Naive thymus-derived CD8-positive, alpha-beta T cell (primary cell): ENCODE measurements at regions not wholly inside any gene's neighbourhood (a gene's known extent, or its start where the extent isn't known, plus 50 kb on each side); places are given as distances from the start of the nearest gene placed in this dataset.
A peak's percentile ranks its signal among the peaks of the same experiment; 100 is the strongest.

Experiments
- ATAC-seq, 2 donors: fragments of 150-1000 bp; cut with Tn5 transposase in 1 of 2; sonication (Bioruptor Pico), chemical (Tn5 transposase) in 1 of 2; 1 replicate in 1 of 2; 2 replicates in 1 of 2; pipeline ENCODE4 v1.10.0; 2021; ENCODE audit warnings: mild to moderate bottlenecking in 2 of 2, moderate library complexity in 2 of 2
- POLR2A ChIA-PET: fragments of 350-600 bp; sonication (Branson Sonifier 250); formaldehyde crosslinking; loops from one replicate; lab custom pipeline; 2021; ENCODE audit warnings: antibody characterized with exemption; lab: Charles Lee
- DNase-seq, 10 donors: peaks; one replicate each; pipeline versions ENCODE4 v3.0.0 to v3.0.0-alpha.2; 2020 to 2022
- H3K27ac Mint-ChIP-seq, 10 donors: one replicate each; pipeline ENCODE4 v1.8.0; 2020 to 2022; ENCODE audit warnings: mild to moderate bottlenecking in 10 of 10, mixed read lengths in 10 of 10, moderate library complexity in 4 of 10, inconsistent platforms in 1 of 10
- H3K27me3 Mint-ChIP-seq, 5 donors: one replicate each; pipeline ENCODE4 v1.8.0; 2021 to 2022; ENCODE audit warnings: mixed read lengths in 5 of 5
- H3K36me3 Mint-ChIP-seq, 3 donors: one replicate each; pipeline ENCODE4 v1.8.0; 2020 to 2022; ENCODE audit warnings: mixed read lengths in 3 of 3, mild to moderate bottlenecking in 2 of 3, inconsistent platforms in 1 of 3
- H3K4me1 Mint-ChIP-seq, 4 donors: one replicate each; pipeline ENCODE4 v1.8.0; 2021 to 2022; ENCODE audit warnings: mixed read lengths in 4 of 4
- H3K4me3 Mint-ChIP-seq, 10 donors: one replicate each; pipeline ENCODE4 v1.8.0; 2020 to 2022; ENCODE audit warnings: mild to moderate bottlenecking in 10 of 10, mixed read lengths in 10 of 10, moderate library complexity in 6 of 10, inconsistent platforms in 1 of 10
- H3K9me3 Mint-ChIP-seq, 9 donors: one replicate each; pipeline ENCODE4 v1.8.0; 2020 to 2022; ENCODE audit warnings: mixed read lengths in 9 of 9, mild to moderate bottlenecking in 3 of 9, inconsistent platforms in 1 of 9, moderate library complexity in 1 of 9

GRCh38 chr14:89614009-89614691, 197.1 kb upstream of the FOXN3 start:
- Mint-ChIP-seq H3K27me3 (no peaks in the 10 kb centered on the region), H3K4me1 (peaks cover 31 to 80% (median 78%) of the 10 kb centered on the region in 4 donors), H3K27ac (peak overlapping the region; percentile 80 to 99 (median 91)), H3K4me3 (peak overlapping the region; percentile 45 to 98 (median 86)), H3K36me3 (peaks cover 5 to 24% (median 11%) of the 10 kb centered on the region in 3 donors), H3K9me3 (no peaks in the 10 kb centered on the region)
- POLR2A ChIA-PET = interaction anchor here (0.8 to 1.9 kb wide), 4 partner anchors 10 to 149 kb away, joined by 3 to 5 read pairs (median 4); no protein-coding TSS in a partner anchor
- DNase-seq = no peak
- ATAC-seq = no peak

- peaks cover under 1 to 27% (median 16%) of the 10 kb centered on the region in 3 donors for H3K36me3 Mint-ChIP-seq
- DNase-seq (peak in 2 of 10 donors; percentile 23 to 32), ATAC-seq (peak; percentile 19 to 28)
Observed at GRCh38 chr14:89613260-89614008, 196.4 kb upstream of the FOXN3 start.

GRCh38 chr14:89609500-89610100, 192.6 kb upstream of the FOXN3 start:
- Mint-ChIP-seq H3K9me3 (peaks cover 0 to 7% (median 0%) of the 10 kb centered on the region in 9 donors), H3K27ac (peak overlapping the region in 7 of 10 donors; percentile 2 to 88 (median 78)), H3K36me3 (peaks cover 7 to 36% (median 31%) of the 10 kb centered on the region in 3 donors), H3K27me3 (no peaks in the 10 kb centered on the region), H3K4me1 (peaks cover 36 to 82% (median 70%) of the 10 kb centered on the region in 4 donors), H3K4me3 (peak overlapping the region in 7 of 10 donors; percentile 23 to 57 (median 43))
- DNase-seq (no peak), ATAC-seq (no peak)
- POLR2A ChIA-PET = no interaction called here

More at GRCh38 chr14:89613260-89614008, 196.4 kb upstream of the FOXN3 start:
- Mint-ChIP-seq H3K9me3 (peaks cover 0 to 3% (median 0%) of the 10 kb centered on the region in 9 donors), H3K27ac (peak overlapping the region; percentile 80 to 99 (median 91)), H3K4me1 (peaks cover 36 to 86% (median 84%) of the 10 kb centered on the region in 4 donors), H3K27me3 (no peaks in the 10 kb centered on the region), H3K4me3 (peak overlapping the region; percentile 20 to 98 (median 78))
- POLR2A ChIA-PET = interaction anchor here (0.6 to 1.9 kb wide), 5 partner anchors 10 to 432 kb away, joined by 3 to 6 read pairs (median 4); no protein-coding TSS in a partner anchor

GRCh38 chr14:89607453-89607852, 190.4 kb upstream of the FOXN3 start:
- H3K4me1 Mint-ChIP-seq = peaks cover 40 to 82% (median 72%) of the 10 kb centered on the region in 4 donors
- H3K27me3 Mint-ChIP-seq = no peaks in the 10 kb centered on the region
- H3K36me3 Mint-ChIP-seq = peaks cover 7 to 32% (median 31%) of the 10 kb centered on the region in 3 donors
- DNase-seq = no peak
- H3K27ac Mint-ChIP-seq = peak overlapping the region in 2 of 10 donors; percentile 15 to 73
- no peak for ATAC-seq
- POLR2A ChIA-PET = no interaction called here
- peaks cover 0 to 8% (median 0%) of the 10 kb centered on the region in 9 donors for H3K9me3 Mint-ChIP-seq
- no peak overlapping the region for H3K4me3 Mint-ChIP-seq

- peaks cover 39 to 78% (median 63%) of the 10 kb centered on the region in 4 donors for H3K4me1 Mint-ChIP-seq
- no peak for DNase-seq
- peaks cover 19 to 38% (median 23%) of the 10 kb centered on the region in 3 donors for H3K36me3 Mint-ChIP-seq
- H3K27ac Mint-ChIP-seq = peak overlapping the region; percentile 55 to 98 (median 84)
- H3K27me3 Mint-ChIP-seq = no peaks in the 10 kb centered on the region
- peaks cover 6 to 21% (median 14%) of the 10 kb centered on the region in 9 donors for H3K9me3 Mint-ChIP-seq
- peak in 1 of 2 donors; percentile 43 for ATAC-seq
- POLR2A ChIA-PET = interaction anchor here (1.1 to 1.8 kb wide), 3 partner anchors 9 to 15 kb away, joined by 3 to 6 read pairs (median 6); no protein-coding TSS in a partner anchor
- peak overlapping the region; percentile 16 to 83 (median 72) for H3K4me3 Mint-ChIP-seq
Observed at GRCh38 chr14:89603938-89604480, 187.0 kb upstream of the FOXN3 start.

- Mint-ChIP-seq H3K4me1 (peaks cover 30 to 57% (median 50%) of the 10 kb centered on the region in 4 donors), H3K27ac (peak overlapping the region in 6 of 10 donors; percentile 24 to 65 (median 46)), H3K9me3 (peaks cover 8 to 43% (median 25%) of the 10 kb centered on the region in 9 donors), H3K36me3 (peaks cover 29 to 48% (median 40%) of the 10 kb centered on the region in 3 donors), H3K4me3 (peak overlapping the region in 1 of 10 donors; percentile 37), H3K27me3 (no peaks in the 10 kb centered on the region)
- POLR2A ChIA-PET = interaction anchor here (0.5 to 0.6 kb wide), 2 partner anchors 12 to 102 kb away, joined by 5 to 6 read pairs; no protein-coding TSS in a partner anchor
- ATAC-seq (no peak), DNase-seq (no peak)
Observed at GRCh38 chr14:89600950-89601826, 184.2 kb upstream of the FOXN3 start.

- Mint-ChIP-seq H3K36me3 (peaks cover 26 to 45% (median 37%) of the 10 kb centered on the region in 3 donors), H3K27me3 (no peaks in the 10 kb centered on the region), H3K9me3 (peaks cover 8 to 41% (median 25%) of the 10 kb centered on the region in 9 donors), H3K4me3 (peak overlapping the region in 5 of 10 donors; percentile 10 to 59 (median 22)), H3K27ac (peak overlapping the region in 6 of 10 donors; percentile 9 to 72 (median 36)), H3K4me1 (peaks cover 28 to 51% (median 43%) of the 10 kb centered on the region in 4 donors)
- no peak for ATAC-seq
- no peak for DNase-seq
- POLR2A ChIA-PET = no interaction called here
Observed at GRCh38 chr14:89600029-89600428, 183.0 kb upstream of the FOXN3 start.

- H3K27ac Mint-ChIP-seq = peak overlapping the region in 2 of 10 donors; percentile 41 to 56
- peaks cover 17 to 47% (median 29%) of the 10 kb centered on the region in 4 donors for H3K4me1 Mint-ChIP-seq
- H3K4me3 Mint-ChIP-seq = no peak overlapping the region
- H3K36me3 Mint-ChIP-seq = peaks cover 33 to 55% (median 34%) of the 10 kb centered on the region in 3 donors
- ATAC-seq (no peak), DNase-seq (peak in 1 of 10 donors; percentile 20)
- POLR2A ChIA-PET = no interaction called here
- H3K9me3 Mint-ChIP-seq = peaks cover 10 to 40% (median 27%) of the 10 kb centered on the region in 9 donors
- H3K27me3 Mint-ChIP-seq = no peaks in the 10 kb centered on the region
Observed at GRCh38 chr14:89598548-89599186, 181.6 kb upstream of the FOXN3 start.

GRCh38 chr14:89592961-89593360, 175.9 kb upstream of the FOXN3 start:
- POLR2A ChIA-PET = no interaction called here
- no peak for DNase-seq
- ATAC-seq = no peak
- peak overlapping the region in 1 of 10 donors; percentile 24 for H3K4me3 Mint-ChIP-seq
- H3K4me1 Mint-ChIP-seq = peaks cover 25 to 58% (median 49%) of the 10 kb centered on the region in 4 donors
- peak overlapping the region in 7 of 10 donors; percentile 1 to 83 (median 31) for H3K27ac Mint-ChIP-seq
- peaks cover 32 to 59% (median 40%) of the 10 kb centered on the region in 3 donors for H3K36me3 Mint-ChIP-seq
- peaks cover 5 to 35% (median 19%) of the 10 kb centered on the region in 9 donors for H3K9me3 Mint-ChIP-seq
- H3K27me3 Mint-ChIP-seq = no peaks in the 10 kb centered on the region

GRCh38 chr14:89589400-89590118, 172.5 kb upstream of the FOXN3 start:
- peaks cover 5 to 23% (median 10%) of the 10 kb centered on the region in 9 donors for H3K9me3 Mint-ChIP-seq
- H3K4me3 Mint-ChIP-seq = peak overlapping the region in 3 of 10 donors; percentile 1 to 50 (median 20)
- peaks cover 36 to 86% (median 77%) of the 10 kb centered on the region in 4 donors for H3K4me1 Mint-ChIP-seq
- H3K27me3 Mint-ChIP-seq = no peaks in the 10 kb centered on the region
- H3K27ac Mint-ChIP-seq = peak overlapping the region; percentile 33 to 79 (median 50)
- peaks cover 27 to 43% (median 30%) of the 10 kb centered on the region in 3 donors for H3K36me3 Mint-ChIP-seq
- DNase-seq (peak in 1 of 10 donors; percentile 4), ATAC-seq (no peak)
- POLR2A ChIA-PET = interaction anchor here (0.6 kb wide), 1 partner anchor 12 kb away, joined by 3 read pairs; no protein-coding TSS in a partner anchor
